Lower leg skin (tissue), 3 donors: ENCODE measurements at regions not wholly inside any gene's neighbourhood (a gene's known extent, or its start where the extent isn't known, plus 50 kb on each side); places are given as distances from the start of the nearest gene placed in this dataset.

ENCODE experiments used
- CTCF ChIP-seq, 3 donors: fragments of 450-650 bp; IDR thresholded peaks; one replicate each; pipeline ENCODE4 v1.5.1; 2016; ENCODE audit warnings: antibody characterized with exemption in 3 of 3, mild to moderate bottlenecking in 3 of 3, moderate library complexity in 2 of 3
- POLR2A ChIP-seq, 2 donors: fragments of 450-650 bp; IDR thresholded peaks; one replicate each; pipeline ENCODE4 v1.6.1; 2016 to 2017; ENCODE audit warnings: antibody characterized with exemption in 2 of 2, mild to moderate bottlenecking in 1 of 2, moderate library complexity in 1 of 2

GRCh38 chr13:99078017-99078771 is 100.3 kb upstream of the DOCK9 start:
- TF ChIP-seq CTCF (IDR thresholded peaks at IDR 0.05) (no peak), POLR2A (IDR thresholded peaks at IDR 0.05) (no peak)
